GOT3 (cell line): ENCODE measurements at regions not wholly inside any gene's neighbourhood (a gene's known extent, or its start where the extent isn't known, plus 50 kb on each side); places are given as distances from the start of the nearest gene placed in this dataset.

Experiments used
- DNase-seq: peaks from one replicate; lab custom pipeline; 2025; ENCODE audit warnings: mixed read lengths; lab: John Stamatoyannopoulos, UW

- no peak for DNase-seq
Measured at GRCh38 chr5:3888310-3888709, 292.7 kb downstream of the IRX1 start.

- no peak for DNase-seq
Measured at GRCh38 chr5:3889412-3890142, 293.9 kb downstream of the IRX1 start.

GRCh38 chr5:3891113-3891512 is 295.5 kb downstream of the IRX1 start:
- DNase-seq, result no peak

- no peak for DNase-seq
Measured at GRCh38 chr5:3893527-3893926, 297.9 kb downstream of the IRX1 start.

- no peak for DNase-seq
Measured at GRCh38 chr5:3893975-3894374, 298.3 kb downstream of the IRX1 start.

- no peak for DNase-seq
Measured at GRCh38 chr5:3896098-3896497, 300.5 kb downstream of the IRX1 start.

- no peak for DNase-seq
Measured at GRCh38 chr5:3899093-3899492, 303.5 kb downstream of the IRX1 start.

GRCh38 chr5:3904584-3904983 is 309.0 kb downstream of the IRX1 start:
- DNase-seq, result no peak

- no peak for DNase-seq
Measured at GRCh38 chr5:3905031-3905430, 309.4 kb downstream of the IRX1 start.

GRCh38 chr5:3905521-3905920 is 309.9 kb downstream of the IRX1 start:
- no peak for DNase-seq

- no peak for DNase-seq
Measured at GRCh38 chr5:3911111-3911510, 315.5 kb downstream of the IRX1 start.

GRCh38 chr5:3911773-3912172 is 316.1 kb downstream of the IRX1 start:
- no peak for DNase-seq

GRCh38 chr5:3912790-3913189 is 317.2 kb downstream of the IRX1 start:
- DNase-seq, result no peak

GRCh38 chr5:3913279-3913678 is 317.6 kb downstream of the IRX1 start:
- no peak for DNase-seq

- DNase-seq, result no peak
Measured at GRCh38 chr5:3925022-3925421, 329.4 kb downstream of the IRX1 start.

GRCh38 chr5:3925935-3926334 is 330.3 kb downstream of the IRX1 start:
- no peak for DNase-seq

- DNase-seq, result no peak
Measured at GRCh38 chr5:3929799-3930198, 334.2 kb downstream of the IRX1 start.

GRCh38 chr5:3931976-3932375 is 336.3 kb downstream of the IRX1 start:
- DNase-seq, result no peak

- no peak for DNase-seq
Measured at GRCh38 chr5:3933536-3933935, 337.9 kb downstream of the IRX1 start.

GRCh38 chr5:3933966-3934365 is 338.3 kb downstream of the IRX1 start:
- DNase-seq, result no peak

- no peak for DNase-seq
Measured at GRCh38 chr5:3943859-3944258, 348.2 kb downstream of the IRX1 start.

- no peak for DNase-seq
Measured at GRCh38 chr5:3944930-3945329, 349.3 kb downstream of the IRX1 start.

- DNase-seq, result no peak
Measured at GRCh38 chr5:3948838-3949237, 353.2 kb downstream of the IRX1 start.

GRCh38 chr5:3954199-3954598 is 358.6 kb downstream of the IRX1 start:
- DNase-seq, result no peak
